ENCODE measurements at regions not wholly inside any gene's neighbourhood (a gene's known extent, or its start where the extent isn't known, plus 50 kb on each side); places are given as distances from the start of the nearest gene placed in this dataset.

DNA sequence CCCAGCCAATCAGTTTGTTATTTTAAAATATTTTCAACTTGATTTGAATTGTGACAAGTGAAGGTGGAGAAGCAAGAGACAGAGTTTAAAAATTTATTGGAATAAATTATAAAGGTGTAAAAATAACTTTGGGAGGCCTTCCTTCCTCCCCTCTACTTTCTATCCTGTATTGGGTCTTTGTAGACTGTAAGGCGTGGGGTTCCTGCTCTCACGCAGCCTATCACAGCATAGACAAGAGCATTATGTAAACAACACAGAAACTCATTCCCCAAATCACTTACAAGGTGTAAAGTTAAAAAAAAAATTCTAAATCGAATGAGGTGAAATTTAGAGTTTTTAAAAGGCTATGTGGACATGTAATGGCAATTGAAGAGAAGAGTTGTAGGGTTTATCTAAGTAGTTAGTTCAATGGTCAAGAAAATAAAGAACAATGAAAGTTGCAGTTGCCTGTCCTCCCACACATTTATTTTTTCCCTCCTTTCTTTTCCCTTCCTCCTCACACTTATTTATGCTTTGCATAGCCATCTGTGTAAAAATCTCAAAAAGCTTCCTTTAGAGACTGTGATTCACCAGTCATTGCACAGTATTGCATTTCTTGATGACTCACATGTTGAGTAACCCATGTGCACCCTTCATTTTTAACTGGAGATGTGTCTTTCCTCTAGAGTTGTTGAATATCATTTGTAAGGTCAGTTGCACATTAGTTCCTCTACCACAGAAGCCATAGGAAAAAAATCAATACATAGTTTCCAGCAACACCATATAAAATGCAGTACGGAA, 242.2 kb downstream of the PTPRC start:
- ChIA-PET CTCF (no interaction called here), POLR2A (interaction anchor here (1.3 kb wide), 1 partner anchor 56 kb away, joined by 3 read pairs; no protein-coding TSS in a partner anchor)
- H3K36me3 ChIP-seq (ENCODE audit: control insufficient read depth in 2 of 2, insufficient read depth in 1 of 2, low read length in 2 of 2) = peaks cover 0 to 8% of the 10 kb centered on the region in 2 experiments; a peak in 1 of 3 replicates
- H3K4me3 ChIP-seq (ENCODE audit: low read depth, low read length) = no peak overlapping the region
- no peaks in the 10 kb centered on the region for H3K9me3 ChIP-seq (ENCODE audit: control insufficient read depth, insufficient read depth, low read depth, low read length)
- peaks cover 4% of the 10 kb centered on the region for H3K4me1 ChIP-seq (ENCODE audit: control insufficient read depth, insufficient read depth, low read length)
- no peak overlapping the region for H3K27ac ChIP-seq (ENCODE audit: extremely low read depth, low read depth, low read length)
- 0 out of 2 replicates have a peak, but pooled peaks have one; percentile 15 for TF ChIP-seq KLF8 (tag by site-specific recombination; IDR thresholded peaks at IDR 0.05)
- TF ChIP-seq, protein P1, sequence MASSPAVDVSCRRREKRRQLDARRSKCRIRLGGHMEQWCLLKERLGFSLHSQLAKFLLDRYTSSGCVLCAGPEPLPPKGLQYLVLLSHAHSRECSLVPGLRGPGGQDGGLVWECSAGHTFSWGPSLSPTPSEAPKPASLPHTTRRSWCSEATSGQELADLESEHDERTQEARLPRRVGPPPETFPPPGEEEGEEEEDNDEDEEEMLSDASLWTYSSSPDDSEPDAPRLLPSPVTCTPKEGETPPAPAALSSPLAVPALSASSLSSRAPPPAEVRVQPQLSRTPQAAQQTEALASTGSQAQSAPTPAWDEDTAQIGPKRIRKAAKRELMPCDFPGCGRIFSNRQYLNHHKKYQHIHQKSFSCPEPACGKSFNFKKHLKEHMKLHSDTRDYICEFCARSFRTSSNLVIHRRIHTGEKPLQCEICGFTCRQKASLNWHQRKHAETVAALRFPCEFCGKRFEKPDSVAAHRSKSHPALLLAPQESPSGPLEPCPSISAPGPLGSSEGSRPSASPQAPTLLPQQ (tag by site-specific recombination; IDR thresholded peaks at IDR 0.05) = peak; percentile 44; the same call in 1 of the 2 replicates
- TF ChIP-seq, protein P2, sequence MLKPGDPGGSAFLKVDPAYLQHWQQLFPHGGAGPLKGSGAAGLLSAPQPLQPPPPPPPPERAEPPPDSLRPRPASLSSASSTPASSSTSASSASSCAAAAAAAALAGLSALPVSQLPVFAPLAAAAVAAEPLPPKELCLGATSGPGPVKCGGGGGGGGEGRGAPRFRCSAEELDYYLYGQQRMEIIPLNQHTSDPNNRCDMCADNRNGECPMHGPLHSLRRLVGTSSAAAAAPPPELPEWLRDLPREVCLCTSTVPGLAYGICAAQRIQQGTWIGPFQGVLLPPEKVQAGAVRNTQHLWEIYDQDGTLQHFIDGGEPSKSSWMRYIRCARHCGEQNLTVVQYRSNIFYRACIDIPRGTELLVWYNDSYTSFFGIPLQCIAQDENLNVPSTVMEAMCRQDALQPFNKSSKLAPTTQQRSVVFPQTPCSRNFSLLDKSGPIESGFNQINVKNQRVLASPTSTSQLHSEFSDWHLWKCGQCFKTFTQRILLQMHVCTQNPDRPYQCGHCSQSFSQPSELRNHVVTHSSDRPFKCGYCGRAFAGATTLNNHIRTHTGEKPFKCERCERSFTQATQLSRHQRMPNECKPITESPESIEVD (tag by site-specific recombination; IDR thresholded peaks at IDR 0.05) = peak; percentile 61
- TF ChIP-seq ZBTB21 (tag by site-specific recombination; IDR thresholded peaks at IDR 0.05) = 0 out of 2 replicates have a peak, but pooled peaks have one; percentile 16
- TF ChIP-seq, protein P3, sequence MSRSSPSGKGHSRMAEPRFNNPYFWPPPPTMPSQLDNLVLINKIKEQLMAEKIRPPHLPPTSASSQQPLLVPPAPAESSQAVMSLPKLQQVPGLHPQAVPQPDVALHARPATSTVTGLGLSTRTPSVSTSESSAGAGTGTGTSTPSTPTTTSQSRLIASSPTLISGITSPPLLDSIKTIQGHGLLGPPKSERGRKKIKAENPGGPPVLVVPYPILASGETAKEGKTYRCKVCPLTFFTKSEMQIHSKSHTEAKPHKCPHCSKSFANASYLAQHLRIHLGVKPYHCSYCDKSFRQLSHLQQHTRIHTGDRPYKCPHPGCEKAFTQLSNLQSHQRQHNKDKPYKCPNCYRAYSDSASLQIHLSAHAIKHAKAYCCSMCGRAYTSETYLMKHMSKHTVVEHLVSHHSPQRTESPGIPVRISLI (tag by site-specific recombination; IDR thresholded peaks at IDR 0.05) = 0 out of 2 replicates have a peak, but pooled peaks have one; percentile 11
- peak; percentile 89 for TF ChIP-seq ZNF660 (tag by site-specific recombination; IDR thresholded peaks at IDR 0.05)
- TF ChIP-seq ZEB2 (tag by site-specific recombination; IDR thresholded peaks at IDR 0.05) = peak; percentile 73
- TF ChIP-seq ZNF555 (tag by site-specific recombination; conservative IDR thresholded peaks at IDR 0.05) = no peak
- peak; percentile 43; the same call in 1 of the 2 replicates for TF ChIP-seq SCRT2 (tag by site-specific recombination; IDR thresholded peaks at IDR 0.05)
- no peak for TF ChIP-seq ZNF416 (tag by site-specific recombination; IDR thresholded peaks at IDR 0.05)
- no peak for TF ChIP-seq ZBTB8A (tag by site-specific recombination; IDR thresholded peaks at IDR 0.05)
- TF ChIP-seq ZNF324 (tag by site-specific recombination; IDR thresholded peaks at IDR 0.05) = peak; percentile 72; the same call in 1 of the 2 replicates
- TF ChIP-seq ZBTB20 (tag by site-specific recombination; IDR thresholded peaks at IDR 0.05) = peak; percentile 62; the same call in 1 of the 2 replicates
- TF ChIP-seq ZNF366 (tag by site-specific recombination; conservative IDR thresholded peaks at IDR 0.05) = peak; percentile 74
- TF ChIP-seq, protein P4, sequence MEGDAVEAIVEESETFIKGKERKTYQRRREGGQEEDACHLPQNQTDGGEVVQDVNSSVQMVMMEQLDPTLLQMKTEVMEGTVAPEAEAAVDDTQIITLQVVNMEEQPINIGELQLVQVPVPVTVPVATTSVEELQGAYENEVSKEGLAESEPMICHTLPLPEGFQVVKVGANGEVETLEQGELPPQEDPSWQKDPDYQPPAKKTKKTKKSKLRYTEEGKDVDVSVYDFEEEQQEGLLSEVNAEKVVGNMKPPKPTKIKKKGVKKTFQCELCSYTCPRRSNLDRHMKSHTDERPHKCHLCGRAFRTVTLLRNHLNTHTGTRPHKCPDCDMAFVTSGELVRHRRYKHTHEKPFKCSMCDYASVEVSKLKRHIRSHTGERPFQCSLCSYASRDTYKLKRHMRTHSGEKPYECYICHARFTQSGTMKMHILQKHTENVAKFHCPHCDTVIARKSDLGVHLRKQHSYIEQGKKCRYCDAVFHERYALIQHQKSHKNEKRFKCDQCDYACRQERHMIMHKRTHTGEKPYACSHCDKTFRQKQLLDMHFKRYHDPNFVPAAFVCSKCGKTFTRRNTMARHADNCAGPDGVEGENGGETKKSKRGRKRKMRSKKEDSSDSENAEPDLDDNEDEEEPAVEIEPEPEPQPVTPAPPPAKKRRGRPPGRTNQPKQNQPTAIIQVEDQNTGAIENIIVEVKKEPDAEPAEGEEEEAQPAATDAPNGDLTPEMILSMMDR (tag by site-specific recombination; IDR thresholded peaks at IDR 0.05) = no peak
- no peak for TF ChIP-seq KLF10 (tag by site-specific recombination; IDR thresholded peaks at IDR 0.05)
- TF ChIP-seq, protein P5, sequence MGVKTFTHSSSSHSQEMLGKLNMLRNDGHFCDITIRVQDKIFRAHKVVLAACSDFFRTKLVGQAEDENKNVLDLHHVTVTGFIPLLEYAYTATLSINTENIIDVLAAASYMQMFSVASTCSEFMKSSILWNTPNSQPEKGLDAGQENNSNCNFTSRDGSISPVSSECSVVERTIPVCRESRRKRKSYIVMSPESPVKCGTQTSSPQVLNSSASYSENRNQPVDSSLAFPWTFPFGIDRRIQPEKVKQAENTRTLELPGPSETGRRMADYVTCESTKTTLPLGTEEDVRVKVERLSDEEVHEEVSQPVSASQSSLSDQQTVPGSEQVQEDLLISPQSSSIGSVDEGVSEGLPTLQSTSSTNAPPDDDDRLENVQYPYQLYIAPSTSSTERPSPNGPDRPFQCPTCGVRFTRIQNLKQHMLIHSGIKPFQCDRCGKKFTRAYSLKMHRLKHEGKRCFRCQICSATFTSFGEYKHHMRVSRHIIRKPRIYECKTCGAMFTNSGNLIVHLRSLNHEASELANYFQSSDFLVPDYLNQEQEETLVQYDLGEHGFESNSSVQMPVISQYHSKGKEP (tag by site-specific recombination; IDR thresholded peaks at IDR 0.05) = 0 out of 2 replicates have a peak, but pooled peaks have one; percentile 8
- TF ChIP-seq, protein P6, sequence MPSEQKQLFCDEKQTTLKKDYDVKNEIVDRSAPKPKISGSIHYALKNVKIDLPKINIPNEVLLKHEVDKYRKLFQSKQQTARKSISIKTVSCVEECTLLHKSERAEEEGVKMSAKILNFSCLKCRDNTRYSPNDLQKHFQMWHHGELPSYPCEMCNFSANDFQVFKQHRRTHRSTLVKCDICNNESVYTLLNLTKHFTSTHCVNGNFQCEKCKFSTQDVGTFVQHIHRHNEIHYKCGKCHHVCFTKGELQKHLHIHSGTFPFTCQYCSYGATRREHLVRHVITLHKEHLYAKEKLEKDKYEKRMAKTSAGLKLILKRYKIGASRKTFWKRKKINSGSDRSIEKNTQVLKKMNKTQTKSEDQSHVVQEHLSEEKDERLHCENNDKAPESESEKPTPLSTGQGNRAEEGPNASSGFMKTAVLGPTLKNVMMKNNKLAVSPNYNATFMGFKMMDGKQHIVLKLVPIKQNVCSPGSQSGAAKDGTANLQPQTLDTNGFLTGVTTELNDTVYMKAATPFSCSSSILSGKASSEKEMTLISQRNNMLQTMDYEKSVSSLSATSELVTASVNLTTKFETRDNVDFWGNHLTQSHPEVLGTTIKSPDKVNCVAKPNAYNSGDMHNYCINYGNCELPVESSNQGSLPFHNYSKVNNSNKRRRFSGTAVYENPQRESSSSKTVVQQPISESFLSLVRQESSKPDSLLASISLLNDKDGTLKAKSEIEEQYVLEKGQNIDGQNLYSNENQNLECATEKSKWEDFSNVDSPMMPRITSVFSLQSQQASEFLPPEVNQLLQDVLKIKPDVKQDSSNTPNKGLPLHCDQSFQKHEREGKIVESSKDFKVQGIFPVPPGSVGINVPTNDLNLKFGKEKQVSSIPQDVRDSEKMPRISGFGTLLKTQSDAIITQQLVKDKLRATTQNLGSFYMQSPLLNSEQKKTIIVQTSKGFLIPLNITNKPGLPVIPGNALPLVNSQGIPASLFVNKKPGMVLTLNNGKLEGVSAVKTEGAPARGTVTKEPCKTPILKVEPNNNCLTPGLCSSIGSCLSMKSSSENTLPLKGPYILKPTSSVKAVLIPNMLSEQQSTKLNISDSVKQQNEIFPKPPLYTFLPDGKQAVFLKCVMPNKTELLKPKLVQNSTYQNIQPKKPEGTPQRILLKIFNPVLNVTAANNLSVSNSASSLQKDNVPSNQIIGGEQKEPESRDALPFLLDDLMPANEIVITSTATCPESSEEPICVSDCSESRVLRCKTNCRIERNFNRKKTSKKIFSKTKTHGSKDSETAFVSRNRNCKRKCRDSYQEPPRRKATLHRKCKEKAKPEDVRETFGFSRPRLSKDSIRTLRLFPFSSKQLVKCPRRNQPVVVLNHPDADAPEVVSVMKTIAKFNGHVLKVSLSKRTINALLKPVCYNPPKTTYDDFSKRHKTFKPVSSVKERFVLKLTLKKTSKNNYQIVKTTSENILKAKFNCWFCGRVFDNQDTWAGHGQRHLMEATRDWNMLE (tag by site-specific recombination; conservative IDR thresholded peaks at IDR 0.05; ENCODE audit: low read depth) = peak; percentile 56; the same call in 1 of the 2 replicates
- TF ChIP-seq SP3 (tag by site-specific recombination; IDR thresholded peaks at IDR 0.05) = 0 out of 2 replicates have a peak, but pooled peaks have one; percentile 15
- peak; percentile 81 for TF ChIP-seq PRDM1 (tag by site-specific recombination; IDR thresholded peaks at IDR 0.05)
- TF ChIP-seq ZNF558 (tag by site-specific recombination; IDR thresholded peaks at IDR 0.05) = peak; percentile 89
- peak; percentile 71 for TF ChIP-seq SP7 (tag by site-specific recombination; IDR thresholded peaks at IDR 0.05)

All from HEK293 (cell line).